ENCODE measurements at regions not wholly inside any gene's neighbourhood (a gene's known extent, or its start where the extent isn't known, plus 50 kb on each side); places are given as distances from the start of the nearest gene placed in this dataset.

DNA sequence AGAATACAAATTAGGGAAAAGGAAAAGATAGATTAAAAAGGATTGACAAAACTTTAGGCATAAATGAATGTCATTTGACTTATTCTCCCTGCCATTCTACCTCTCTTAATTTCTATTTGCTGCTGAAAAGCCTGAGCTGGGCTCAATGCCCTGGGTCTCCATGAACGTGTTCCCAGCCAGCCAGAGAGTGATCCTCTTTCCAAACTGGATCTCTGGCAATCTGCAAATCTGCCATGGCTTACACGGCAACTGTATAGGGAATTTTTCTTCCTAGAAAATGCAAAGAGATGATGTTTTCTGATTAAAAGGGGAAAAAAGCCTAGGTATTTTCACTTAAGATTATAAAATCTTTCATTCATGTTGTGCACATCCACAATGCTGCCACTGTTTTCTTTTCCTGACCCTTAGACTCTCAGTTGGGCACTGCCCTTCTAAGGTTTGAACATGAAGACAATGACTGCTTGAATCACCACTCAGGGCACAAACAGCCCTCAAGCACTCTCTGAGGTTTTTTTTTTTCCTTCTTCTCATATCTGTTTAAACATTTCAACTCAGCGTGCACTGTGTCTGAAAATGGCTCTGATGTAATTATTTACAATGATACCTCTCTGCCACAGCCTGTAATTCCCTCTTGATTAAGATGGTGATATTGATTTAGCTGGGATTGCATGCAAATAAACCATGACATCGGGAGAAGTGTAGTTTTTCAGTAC is 60.3 kb downstream of the DACT1 start:
- H3K4me3 ChIP-seq (ENCODE audit: low read length), result no peak overlapping the region
- DNase-seq (ENCODE audit: low read depth), result no peak
- TF ChIP-seq CTCF (conservative IDR thresholded peaks at IDR 0.05; ENCODE audit: low read length), result no peak

DNA sequence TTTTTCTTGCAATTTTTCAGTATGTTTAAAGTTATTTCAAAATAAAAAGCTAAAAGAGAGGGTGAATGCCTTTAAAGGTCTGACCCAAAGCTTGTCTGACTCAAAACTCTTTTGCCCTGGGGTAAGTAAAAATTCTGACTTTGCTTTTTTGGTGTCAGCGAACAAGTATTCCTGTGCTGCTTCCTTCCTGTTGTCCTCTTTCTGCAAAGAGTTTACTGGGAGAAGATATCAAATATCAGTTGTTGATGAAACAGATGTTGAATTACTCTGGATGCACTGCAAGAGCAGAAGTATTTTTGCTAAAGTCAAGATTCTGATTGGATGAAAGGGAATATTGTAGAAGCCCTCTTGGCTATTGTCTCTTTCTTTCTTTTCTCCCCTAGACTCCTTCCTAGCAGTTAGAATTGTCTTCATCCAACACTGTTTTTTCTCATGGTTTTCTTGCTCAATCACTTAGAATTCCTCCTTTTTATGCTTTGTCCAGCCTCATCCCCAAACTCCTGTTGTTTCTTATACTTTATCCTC is 62.0 kb downstream of the DACT1 start:
- TF ChIP-seq CTCF (conservative IDR thresholded peaks at IDR 0.05; ENCODE audit: low read length), result no peak
- no peak overlapping the region for H3K4me3 ChIP-seq (ENCODE audit: low read length)
- DNase-seq (ENCODE audit: low read depth), result no peak

DNA sequence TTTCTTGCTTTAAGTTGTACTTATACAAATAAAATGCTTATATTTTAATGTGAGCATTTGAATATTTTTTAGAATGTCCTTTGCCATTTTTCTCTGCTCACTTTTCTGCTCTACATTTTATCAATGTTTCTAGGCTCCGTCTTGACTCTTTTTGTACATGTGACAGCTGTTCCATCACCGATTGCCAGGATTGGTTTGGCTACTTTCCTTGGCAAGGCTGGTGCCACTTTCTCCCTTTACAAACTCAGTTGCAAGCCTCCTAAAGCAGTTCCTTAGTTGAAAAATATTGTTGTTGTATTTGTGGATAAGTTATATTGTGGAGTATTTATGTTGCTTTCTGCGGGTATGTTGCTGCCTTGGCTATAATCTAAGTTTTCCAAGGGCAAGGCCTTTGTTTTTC is 63.4 kb downstream of the DACT1 start:
- no peak for TF ChIP-seq CTCF (conservative IDR thresholded peaks at IDR 0.05; ENCODE audit: low read length)
- H3K4me3 ChIP-seq (ENCODE audit: low read length), result no peak overlapping the region
- no peak for DNase-seq (ENCODE audit: low read depth)

DNA sequence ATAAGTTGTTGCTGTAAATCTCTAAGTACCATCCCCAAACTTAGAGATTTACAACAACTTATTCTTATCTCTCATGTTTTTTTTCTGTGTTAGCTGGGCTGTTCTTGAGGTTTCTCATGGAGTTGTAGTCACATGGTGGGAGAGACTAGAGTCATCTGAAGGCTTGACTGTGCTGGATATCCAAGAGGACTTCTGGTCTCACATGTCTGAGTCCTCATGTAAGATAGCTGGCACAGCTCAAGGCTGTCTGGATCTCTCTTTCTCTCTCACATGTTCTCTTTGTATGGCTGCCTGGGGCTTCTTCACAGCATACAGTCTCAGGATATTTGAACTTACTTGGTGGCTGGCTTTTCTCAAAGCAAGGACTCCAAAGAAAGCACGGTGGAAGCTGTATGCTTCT is 63.8 kb downstream of the DACT1 start:
- no peak overlapping the region for H3K4me3 ChIP-seq (ENCODE audit: low read length)
- no peak for DNase-seq (ENCODE audit: low read depth)
- TF ChIP-seq CTCF (conservative IDR thresholded peaks at IDR 0.05; ENCODE audit: low read length), result no peak

GRCh38 chr14:58702441-58703160 is 64.8 kb downstream of the DACT1 start:
- DNase-seq (ENCODE audit: low read depth), result no peak
- no peak overlapping the region for H3K4me3 ChIP-seq (ENCODE audit: low read length)
- TF ChIP-seq CTCF (conservative IDR thresholded peaks at IDR 0.05; ENCODE audit: low read length), result no peak

GRCh38 chr14:58703161-58703506 is 65.4 kb downstream of the DACT1 start:
- no peak for TF ChIP-seq CTCF (conservative IDR thresholded peaks at IDR 0.05; ENCODE audit: low read length)
- no peak for DNase-seq (ENCODE audit: low read depth)
- H3K4me3 ChIP-seq (ENCODE audit: low read length), result no peak overlapping the region

- no peak for TF ChIP-seq CTCF (conservative IDR thresholded peaks at IDR 0.05; ENCODE audit: low read length)
Measured at GRCh38 chr14:58705066-58705465, 67.3 kb downstream of the DACT1 start.

More at GRCh38 chr14:58705066-58705465, 67.3 kb downstream of the DACT1 start:
- H3K4me3 ChIP-seq (ENCODE audit: low read length), result no peak overlapping the region
- peak; percentile 58 for DNase-seq (ENCODE audit: low read depth)

Data from AG10803 (cell line).